ENCODE measurements at regions not wholly inside any gene's neighbourhood (a gene's known extent, or its start where the extent isn't known, plus 50 kb on each side); places are given as distances from the start of the nearest gene placed in this dataset.
"Not testable (repeated sequence)": the region's sequence is repeated elsewhere in the genome, so short reads cannot be mapped to it uniquely, and the experiment has no call there.

GRCh38 chr5:103910011-103910410 lies 347.4 kb upstream of the NUDT12 start:
- DNase-seq, result no peak

GRCh38 chr5:103909391-103909790 lies 346.8 kb upstream of the NUDT12 start:
- no peak for DNase-seq

- DNase-seq, result no peak
These were observed 345.9 kb upstream of the NUDT12 start for GRCh38 chr5:103908336-103909080.

GRCh38 chr5:103907001-103907400 lies 344.4 kb upstream of the NUDT12 start:
- DNase-seq, result no peak

DNA sequence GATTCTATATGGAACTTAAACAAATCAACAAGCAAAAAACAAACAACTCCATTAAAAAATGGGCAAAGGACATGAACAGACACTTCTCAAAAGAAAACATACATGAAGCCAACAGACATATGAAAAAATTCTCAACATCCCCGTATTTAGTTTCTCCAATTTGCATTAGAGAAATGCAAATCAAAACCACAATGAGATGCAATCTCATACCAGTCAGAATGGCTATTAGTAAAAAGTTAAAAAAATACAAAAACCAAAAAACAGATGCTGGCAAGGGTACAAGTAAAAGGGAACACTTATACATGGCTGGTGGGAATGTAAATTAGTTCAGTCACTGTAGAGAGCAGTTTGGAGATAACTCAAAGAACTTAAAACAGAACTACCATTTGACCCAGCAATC lies 342.1 kb upstream of the NUDT12 start:
- no peak for DNase-seq

DNA sequence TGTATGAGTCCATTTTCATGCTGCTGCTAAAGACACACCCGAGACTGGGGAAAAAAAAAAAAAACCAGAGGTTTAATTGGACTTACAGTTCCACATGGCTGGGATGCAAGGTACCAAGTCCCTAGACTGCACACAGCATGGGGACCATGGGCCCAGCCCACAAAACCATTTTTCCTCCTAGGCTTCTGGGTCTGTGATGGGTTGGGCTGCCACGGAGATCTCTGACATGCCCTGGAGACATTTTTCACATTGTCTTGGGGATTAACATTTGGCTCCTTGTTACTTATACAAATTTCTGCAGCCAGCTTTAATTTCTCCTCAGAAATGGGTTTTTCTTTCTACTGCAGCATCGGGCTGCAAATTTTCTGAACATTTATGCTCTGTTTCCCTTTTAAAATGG lies 340.3 kb upstream of the NUDT12 start:
- DNase-seq, result no peak

DNA sequence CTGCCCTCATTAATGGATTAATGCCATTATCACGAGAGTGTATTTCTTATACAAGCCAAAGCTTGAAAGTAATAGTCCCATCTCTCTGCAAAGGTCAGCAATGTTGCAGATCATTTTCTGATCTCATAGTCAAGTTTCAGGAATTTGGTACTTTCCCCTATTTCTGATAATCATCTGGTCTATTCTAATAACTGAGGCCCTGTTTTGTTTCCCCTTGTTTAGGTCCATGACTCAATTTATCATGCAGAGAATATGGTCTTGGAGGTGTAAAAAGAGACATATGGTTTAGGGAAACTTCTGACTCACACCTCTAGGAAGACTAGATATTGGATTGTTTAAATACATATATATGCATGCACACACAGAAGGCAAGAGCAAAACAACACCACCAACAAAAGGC lies 339.3 kb upstream of the NUDT12 start:
- no peak for DNase-seq

DNA sequence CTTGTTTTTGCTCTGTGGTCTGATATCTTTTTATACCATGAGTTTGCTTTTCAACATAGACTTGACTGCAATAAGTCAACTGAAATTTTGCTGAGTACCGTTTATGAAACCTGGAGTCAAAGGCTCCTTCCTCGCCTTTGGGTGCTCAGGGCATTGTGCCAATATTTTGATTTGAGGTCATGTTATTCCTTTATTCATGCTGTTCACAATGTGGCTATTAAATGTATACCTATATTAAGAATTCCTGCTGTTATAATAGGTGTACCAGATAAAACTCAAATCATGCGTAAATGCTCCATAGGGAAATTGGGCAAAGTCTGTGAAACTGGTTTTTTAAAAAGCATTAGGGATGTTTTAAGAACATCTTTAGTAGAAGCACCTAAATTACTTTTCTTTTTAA lies 334.0 kb upstream of the NUDT12 start:
- DNase-seq, result no peak

- DNase-seq, result no peak
These were observed 333.1 kb upstream of the NUDT12 start for GRCh38 chr5:103895738-103896137.

GRCh38 chr5:103894882-103895281 lies 332.3 kb upstream of the NUDT12 start:
- DNase-seq, result no peak

GRCh38 chr5:103891151-103891550 lies 328.6 kb upstream of the NUDT12 start:
- no peak for DNase-seq

GRCh38 chr5:103890313-103890712 lies 327.7 kb upstream of the NUDT12 start:
- no peak for DNase-seq

DNA sequence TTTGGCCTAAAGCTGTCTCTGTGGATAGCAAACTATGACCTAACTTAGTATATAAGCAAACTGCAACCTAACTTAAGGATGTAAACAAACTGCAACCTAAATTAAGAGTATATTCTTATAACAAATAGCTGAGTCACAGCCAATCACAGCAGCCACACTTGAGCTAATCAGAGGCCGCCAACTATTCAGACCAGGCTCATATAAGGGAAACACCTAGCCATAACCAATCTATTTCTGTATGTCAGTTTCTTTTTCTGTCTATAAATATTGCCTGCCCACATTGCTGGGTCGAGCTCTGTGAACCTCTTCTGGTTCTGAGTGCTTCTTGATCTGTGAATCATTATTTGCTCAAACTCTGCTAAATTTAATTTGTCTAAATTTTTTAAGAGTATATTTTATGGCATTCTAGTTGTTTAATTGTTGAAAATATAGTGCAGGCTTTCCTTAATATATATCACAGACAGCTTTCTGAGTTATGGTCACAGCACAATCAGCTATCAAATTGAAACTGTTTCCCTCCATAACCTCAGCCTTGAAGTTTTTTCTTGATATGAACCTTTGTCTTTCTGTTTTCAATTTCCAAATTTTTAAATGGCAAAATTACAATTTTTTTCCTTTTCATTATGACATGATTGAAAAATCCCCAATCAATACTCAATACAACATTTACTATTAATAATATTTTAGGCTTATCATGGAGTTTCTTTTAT lies 327.1 kb upstream of the NUDT12 start:
- DNase-seq, result no peak

DNA sequence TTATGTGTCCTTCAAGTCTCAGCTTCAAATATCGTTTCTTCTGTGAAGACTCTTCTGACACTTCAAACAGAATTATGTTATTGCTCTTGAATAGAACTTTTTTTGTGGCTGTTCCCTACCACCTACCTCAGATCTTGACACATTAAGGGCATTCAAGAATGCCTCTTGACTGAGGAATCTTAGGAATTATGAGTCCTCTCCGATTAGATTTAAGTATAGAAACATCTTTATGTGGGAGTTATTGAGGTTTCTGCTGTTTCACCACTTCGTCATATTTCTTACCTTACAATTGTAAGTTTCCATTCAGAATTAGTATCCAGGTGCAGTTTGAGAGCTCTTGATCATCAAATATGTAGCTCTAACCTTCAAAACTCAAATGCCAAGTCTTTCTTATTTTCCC lies 324.2 kb upstream of the NUDT12 start:
- DNase-seq, result no peak

GRCh38 chr5:103883143-103883542 lies 320.6 kb upstream of the NUDT12 start:
- no peak for DNase-seq

GRCh38 chr5:103881560-103881959 lies 319.0 kb upstream of the NUDT12 start:
- DNase-seq, result no peak

DNA sequence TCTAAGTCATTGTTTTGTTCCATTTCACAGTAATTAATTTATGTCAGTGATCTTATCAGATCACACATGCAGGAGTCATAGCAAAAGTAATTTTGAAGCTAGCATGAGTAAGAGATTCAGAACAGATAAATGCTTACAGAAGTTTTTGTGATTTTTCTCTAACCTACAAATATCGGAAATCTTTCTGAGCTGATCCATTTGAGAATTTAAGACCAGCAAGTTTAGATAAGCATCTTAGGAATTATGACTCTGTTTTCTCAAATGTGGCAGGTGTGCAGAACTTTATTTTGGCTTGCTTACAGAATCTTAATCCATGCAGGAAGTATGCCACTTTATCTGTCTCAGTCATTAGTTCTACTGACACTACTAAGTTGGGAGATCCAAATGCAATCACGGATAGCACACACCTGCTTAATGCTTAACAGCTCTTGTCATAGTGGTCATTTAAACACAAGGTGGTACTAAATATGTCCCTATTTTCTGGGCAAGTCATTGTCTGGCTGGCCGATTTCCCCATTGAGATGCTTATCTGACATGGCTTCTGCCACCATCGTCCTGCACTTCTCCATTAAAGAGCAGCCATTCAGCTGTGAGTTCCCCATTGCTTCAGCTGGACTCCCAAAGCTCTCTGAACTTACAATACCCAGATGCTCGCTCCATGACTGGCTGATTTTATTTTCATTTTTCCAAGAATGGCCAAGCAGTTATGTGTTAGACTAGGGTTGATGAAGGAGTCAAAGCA lies 305.4 kb upstream of the NUDT12 start:
- DNase-seq, result no peak

GRCh38 chr5:103866169-103866568 lies 303.6 kb upstream of the NUDT12 start:
- no peak for DNase-seq

DNA sequence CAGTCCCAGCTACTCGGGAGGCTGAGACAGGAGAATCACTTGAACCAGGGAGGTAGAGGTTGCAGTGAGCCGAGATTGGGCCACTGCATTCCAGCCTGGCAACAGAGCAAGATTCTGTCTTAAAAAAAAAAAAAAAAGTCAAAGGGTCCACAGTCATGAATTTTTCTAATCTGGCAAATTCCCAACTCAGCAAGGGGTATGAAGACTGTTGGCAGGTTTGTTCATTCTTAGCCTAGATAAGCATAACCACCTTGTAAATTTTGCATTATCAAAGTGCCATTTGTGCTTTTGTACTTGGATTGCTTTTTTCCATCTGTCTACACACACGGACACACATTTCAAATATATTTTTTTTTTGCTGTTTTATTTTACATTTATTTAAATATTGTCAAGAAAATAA lies 299.8 kb upstream of the NUDT12 start:
- no peak for DNase-seq

DNA sequence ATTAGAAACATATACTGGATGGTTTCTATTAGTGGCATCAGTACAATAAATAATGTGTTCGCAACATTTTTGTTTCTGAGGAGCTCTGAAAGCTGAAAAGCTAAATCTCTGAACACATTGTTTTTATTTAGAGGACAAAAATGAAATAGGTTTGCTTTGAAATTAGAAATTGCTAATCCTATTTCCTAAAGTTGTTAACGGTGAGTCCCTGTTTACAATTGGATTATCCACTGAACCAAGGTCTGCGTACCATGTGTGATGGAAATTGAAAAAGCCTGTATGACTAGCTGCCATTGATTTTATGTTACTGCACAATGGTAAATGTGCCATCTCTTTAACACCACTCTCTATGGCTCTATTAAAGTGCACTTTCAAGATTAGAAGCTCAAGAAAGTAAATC lies 297.7 kb upstream of the NUDT12 start:
- no peak for DNase-seq

- not testable (repeated sequence) for DNase-seq
These were observed 295.8 kb upstream of the NUDT12 start for GRCh38 chr5:103858367-103858766.

- DNase-seq, result no peak
These were observed 288.5 kb upstream of the NUDT12 start for GRCh38 chr5:103851091-103851490.

DNA sequence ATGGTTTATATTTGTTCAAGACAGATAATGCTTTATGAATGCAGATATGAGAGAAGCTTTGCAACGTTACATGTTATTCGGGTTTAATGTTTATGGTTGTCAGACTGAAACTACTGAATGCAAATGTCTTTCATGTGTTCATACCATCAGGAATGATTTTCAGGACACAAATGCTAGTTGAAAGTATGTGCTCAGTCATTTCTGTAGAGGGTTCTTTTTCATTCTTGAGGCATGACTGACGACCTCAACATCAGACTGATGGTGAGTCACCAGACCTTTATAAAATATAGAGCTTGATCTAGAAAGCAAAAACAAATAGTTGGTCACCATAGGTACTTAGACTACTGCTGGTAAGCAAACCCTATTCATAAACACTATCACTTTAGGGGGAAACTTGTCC lies 287.3 kb upstream of the NUDT12 start:
- no peak for DNase-seq

- DNase-seq, result no peak
These were observed 284.5 kb upstream of the NUDT12 start for GRCh38 chr5:103847060-103847459.
